Memory B cell (primary cell): ENCODE measurements at regions not wholly inside any gene's neighbourhood (a gene's known extent, or its start where the extent isn't known, plus 50 kb on each side); places are given as distances from the start of the nearest gene placed in this dataset.

ENCODE experiments used
- ATAC-seq: fragments of 150-1000 bp; cut with Tn5 transposase; 2 replicates; pipeline ENCODE4 v1.10.0; 2021; ENCODE audit warnings: low read depth, mild to moderate bottlenecking, moderate library complexity
- DNase-seq, 2 donors: peaks; one replicate each; pipeline ENCODE4 v3.0.0; 2022; ENCODE audit warnings: low spot score in 2 of 2
- H3K27ac Mint-ChIP-seq: one replicate; pipeline ENCODE4 v1.8.0; 2022; ENCODE audit warnings: mild to moderate bottlenecking, moderate library complexity, mixed read lengths
- H3K27me3 Mint-ChIP-seq: one replicate; pipeline ENCODE4 v1.8.0; 2022; ENCODE audit warnings: mixed read lengths
- H3K36me3 Mint-ChIP-seq: one replicate; pipeline ENCODE4 v1.8.0; 2022; ENCODE audit warnings: mild to moderate bottlenecking, mixed read lengths
- H3K4me1 Mint-ChIP-seq: one replicate; pipeline ENCODE4 v1.8.0; 2022; ENCODE audit warnings: mixed read lengths
- H3K4me3 Mint-ChIP-seq: one replicate; pipeline ENCODE4 v1.8.0; 2022; ENCODE audit warnings: mild to moderate bottlenecking, moderate library complexity, mixed read lengths
- H3K9me3 Mint-ChIP-seq: one replicate; pipeline ENCODE4 v1.8.0; 2022; ENCODE audit warnings: mixed read lengths

GRCh38 chr2:226661789-226662545, 137.7 kb downstream of the IRS1 start:
- Mint-ChIP-seq H3K9me3 (no peaks in the 10 kb centered on the region), H3K4me1 (no peaks in the 10 kb centered on the region), H3K4me3 (no peak overlapping the region), H3K36me3 (no peaks in the 10 kb centered on the region), H3K27ac (no peak overlapping the region), H3K27me3 (peaks cover 9% of the 10 kb centered on the region)
- ATAC-seq (no peak), DNase-seq (no peak)

- Mint-ChIP-seq H3K36me3 (no peaks in the 10 kb centered on the region), H3K9me3 (no peaks in the 10 kb centered on the region), H3K27me3 (peaks cover 9% of the 10 kb centered on the region), H3K4me1 (no peaks in the 10 kb centered on the region), H3K27ac (no peak overlapping the region), H3K4me3 (no peak overlapping the region)
- ATAC-seq (no peak), DNase-seq (no peak)
Measured at GRCh38 chr2:226660526-226660925, 139.1 kb downstream of the IRS1 start.

GRCh38 chr2:226660124-226660523, 139.5 kb downstream of the IRS1 start:
- Mint-ChIP-seq H3K4me3 (no peak overlapping the region), H3K36me3 (no peaks in the 10 kb centered on the region), H3K27ac (no peak overlapping the region), H3K9me3 (no peaks in the 10 kb centered on the region), H3K27me3 (peaks cover 9% of the 10 kb centered on the region), H3K4me1 (no peaks in the 10 kb centered on the region)
- DNase-seq (no peak), ATAC-seq (no peak)

- no peak for ATAC-seq
- peaks cover 9% of the 10 kb centered on the region for H3K27me3 Mint-ChIP-seq
- no peak overlapping the region for H3K4me3 Mint-ChIP-seq
- no peaks in the 10 kb centered on the region for H3K9me3 Mint-ChIP-seq
- H3K27ac Mint-ChIP-seq = no peak overlapping the region
- no peaks in the 10 kb centered on the region for H3K36me3 Mint-ChIP-seq
- DNase-seq = no peak
- no peaks in the 10 kb centered on the region for H3K4me1 Mint-ChIP-seq
Measured at GRCh38 chr2:226659410-226659809, 140.2 kb downstream of the IRS1 start.

GRCh38 chr2:226658555-226658954, 141.1 kb downstream of the IRS1 start:
- H3K27me3 Mint-ChIP-seq = peaks cover 12% of the 10 kb centered on the region
- ATAC-seq = no peak
- no peaks in the 10 kb centered on the region for H3K4me1 Mint-ChIP-seq
- H3K36me3 Mint-ChIP-seq = no peaks in the 10 kb centered on the region
- H3K9me3 Mint-ChIP-seq = no peaks in the 10 kb centered on the region
- no peak for DNase-seq
- no peak overlapping the region for H3K27ac Mint-ChIP-seq
- H3K4me3 Mint-ChIP-seq = no peak overlapping the region

GRCh38 chr2:226657340-226658053, 142.1 kb downstream of the IRS1 start:
- Mint-ChIP-seq H3K27ac (no peak overlapping the region), H3K4me3 (no peak overlapping the region), H3K9me3 (no peaks in the 10 kb centered on the region), H3K27me3 (peaks cover 13% of the 10 kb centered on the region), H3K4me1 (no peaks in the 10 kb centered on the region), H3K36me3 (no peaks in the 10 kb centered on the region)
- DNase-seq (no peak), ATAC-seq (no peak)

GRCh38 chr2:226656367-226656766, 143.3 kb downstream of the IRS1 start:
- no peak for ATAC-seq
- no peak overlapping the region for H3K4me3 Mint-ChIP-seq

GRCh38 chr2:226655871-226656270, 143.7 kb downstream of the IRS1 start:
- Mint-ChIP-seq H3K9me3 (no peaks in the 10 kb centered on the region), H3K36me3 (no peaks in the 10 kb centered on the region), H3K4me3 (no peak overlapping the region), H3K4me1 (no peaks in the 10 kb centered on the region), H3K27ac (no peak overlapping the region), H3K27me3 (peaks cover 8% of the 10 kb centered on the region)
- DNase-seq (no peak), ATAC-seq (no peak)

More at GRCh38 chr2:226656367-226656766, 143.3 kb downstream of the IRS1 start:
- DNase-seq = no peak
- H3K27ac Mint-ChIP-seq = no peak overlapping the region
- no peaks in the 10 kb centered on the region for H3K9me3 Mint-ChIP-seq
- H3K27me3 Mint-ChIP-seq = peaks cover 7% of the 10 kb centered on the region
- no peaks in the 10 kb centered on the region for H3K4me1 Mint-ChIP-seq
- H3K36me3 Mint-ChIP-seq = no peaks in the 10 kb centered on the region

GRCh38 chr2:226652983-226653765, 146.4 kb downstream of the IRS1 start:
- Mint-ChIP-seq H3K27me3 (peaks cover 18% of the 10 kb centered on the region), H3K9me3 (peaks cover 1% of the 10 kb centered on the region), H3K4me1 (no peaks in the 10 kb centered on the region), H3K27ac (no peak overlapping the region), H3K4me3 (no peak overlapping the region), H3K36me3 (peaks cover 2% of the 10 kb centered on the region)
- DNase-seq = no peak
- ATAC-seq = no peak

GRCh38 chr2:226652369-226652768, 147.3 kb downstream of the IRS1 start:
- DNase-seq = no peak

GRCh38 chr2:226649871-226650660, 149.6 kb downstream of the IRS1 start:
- Mint-ChIP-seq H3K9me3 (peaks cover 1% of the 10 kb centered on the region), H3K4me1 (no peaks in the 10 kb centered on the region), H3K36me3 (peaks cover 2% of the 10 kb centered on the region), H3K27me3 (peaks cover 22% of the 10 kb centered on the region), H3K4me3 (no peak overlapping the region), H3K27ac (no peak overlapping the region)
- ATAC-seq = no peak
- no peak for DNase-seq

More at GRCh38 chr2:226652369-226652768, 147.3 kb downstream of the IRS1 start:
- H3K4me3 Mint-ChIP-seq = no peak overlapping the region
- H3K27ac Mint-ChIP-seq = no peak overlapping the region
- H3K27me3 Mint-ChIP-seq = peaks cover 19% of the 10 kb centered on the region
- H3K9me3 Mint-ChIP-seq = peaks cover 1% of the 10 kb centered on the region
- H3K4me1 Mint-ChIP-seq = no peaks in the 10 kb centered on the region
- H3K36me3 Mint-ChIP-seq = peaks cover 2% of the 10 kb centered on the region
- ATAC-seq = peak; percentile 34

GRCh38 chr2:226649201-226649600, 150.4 kb downstream of the IRS1 start:
- Mint-ChIP-seq H3K36me3 (peaks cover 2% of the 10 kb centered on the region), H3K9me3 (peaks cover 1% of the 10 kb centered on the region), H3K4me3 (no peak overlapping the region), H3K27me3 (peaks cover 20% of the 10 kb centered on the region), H3K27ac (no peak overlapping the region), H3K4me1 (no peaks in the 10 kb centered on the region)
- ATAC-seq (no peak), DNase-seq (no peak)

- Mint-ChIP-seq H3K36me3 (peaks cover 2% of the 10 kb centered on the region), H3K4me3 (no peak overlapping the region), H3K27me3 (peaks cover 16% of the 10 kb centered on the region), H3K27ac (no peak overlapping the region), H3K9me3 (peaks cover 1% of the 10 kb centered on the region), H3K4me1 (no peaks in the 10 kb centered on the region)
- ATAC-seq (no peak), DNase-seq (no peak)
Measured at GRCh38 chr2:226647621-226648518, 151.8 kb downstream of the IRS1 start.
